ENCODE measurements at regions not wholly inside any gene's neighbourhood (a gene's known extent, or its start where the extent isn't known, plus 50 kb on each side); places are given as distances from the start of the nearest gene placed in this dataset.
A peak's percentile ranks its signal among the peaks of the same experiment; 100 is the strongest.

DNA sequence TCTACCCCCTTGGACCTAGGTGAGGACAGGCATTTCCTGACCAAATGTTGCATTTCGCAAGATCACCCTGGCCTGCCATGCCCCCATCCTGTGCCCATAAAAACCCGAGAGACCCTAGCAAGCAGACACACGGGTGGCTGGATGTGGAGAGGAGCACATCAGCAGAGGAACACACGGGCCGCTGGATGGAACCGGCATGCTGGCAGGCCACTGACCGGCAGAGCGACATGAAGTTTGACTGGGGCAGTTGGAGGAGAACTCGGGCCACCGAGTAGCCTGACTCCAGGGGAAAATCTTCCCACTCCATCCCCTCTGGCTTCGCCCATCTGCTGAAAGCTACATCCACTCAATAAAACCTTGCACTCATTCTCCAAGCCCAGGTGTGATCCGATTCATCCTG is 329.3 kb downstream of the FGF9 start:
- Histone ChIP-seq H3K27me3 (ENCODE audit: insufficient read depth, low read length) (no peaks in the 10 kb centered on the region), H3K4me3 (ENCODE audit: low read length in 2 of 2) (no peak overlapping the region), H3K4me1 (ENCODE audit: insufficient read depth, low read length) (no peaks in the 10 kb centered on the region), H3K27ac (ENCODE audit: low read depth, low read length) (no peak overlapping the region), H3K36me3 (ENCODE audit: insufficient read depth, low read length) (no peaks in the 10 kb centered on the region), H3K9me3 (ENCODE audit: control insufficient read depth in 1 of 2, low read length in 2 of 2) (no peaks in the 10 kb centered on the region)
- ChIA-PET POLR2A (ENCODE audit: partially characterized antibody) (no interaction called here), CTCF (ENCODE audit: partially characterized antibody) (no interaction called here)
- intact Hi-C loops (cut with micrococcal nuclease): no loop called here
- Mint-ChIP-seq H3K9me3 (peaks cover 0 to 2% (median 0%) of the 10 kb centered on the region in 8 donors), H3K27me3 (peaks cover 3 to 7% of the 10 kb centered on the region in 2 donors), H3K4me3 (no peak overlapping the region), H3K27ac (no peak overlapping the region), H3K36me3 (no peaks in the 10 kb centered on the region), H3K4me1 (peaks cover 0 to 1% (median 0%) of the 10 kb centered on the region in 4 donors)
- no peak for DNase-seq

DNA sequence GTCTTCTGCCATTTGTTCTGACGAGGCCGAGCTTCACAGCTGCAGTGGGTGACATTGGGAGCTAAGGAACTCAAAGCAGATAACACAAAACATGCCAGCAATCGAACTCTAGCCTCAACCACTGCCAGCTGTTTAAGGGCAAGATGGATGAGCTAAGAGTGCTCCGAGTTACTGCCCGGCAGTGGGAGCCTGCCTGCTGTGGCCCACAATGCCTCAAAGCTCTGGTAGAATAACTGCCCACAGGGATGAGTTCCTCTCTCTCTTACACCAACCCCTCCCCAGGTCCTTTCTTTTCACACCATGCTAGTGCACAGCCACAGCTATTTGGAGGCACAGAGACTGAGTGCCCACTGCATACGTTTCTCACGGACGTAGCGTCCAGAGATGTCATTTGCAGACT is 330.5 kb downstream of the FGF9 start:
- Histone ChIP-seq H3K27ac (ENCODE audit: low read depth, low read length) (no peak overlapping the region), H3K27me3 (ENCODE audit: insufficient read depth, low read length) (no peaks in the 10 kb centered on the region), H3K9me3 (ENCODE audit: control insufficient read depth in 1 of 2, low read length in 2 of 2) (no peaks in the 10 kb centered on the region), H3K36me3 (ENCODE audit: insufficient read depth, low read length) (no peaks in the 10 kb centered on the region), H3K4me3 (ENCODE audit: low read length in 2 of 2) (no peak overlapping the region), H3K4me1 (ENCODE audit: insufficient read depth, low read length) (no peaks in the 10 kb centered on the region)
- Mint-ChIP-seq H3K36me3 (no peaks in the 10 kb centered on the region), H3K4me3 (no peak overlapping the region), H3K27ac (no peak overlapping the region), H3K27me3 (peaks cover 3 to 7% of the 10 kb centered on the region in 2 donors), H3K4me1 (peaks cover 0 to 1% (median 0%) of the 10 kb centered on the region in 4 donors), H3K9me3 (peaks cover 0 to 2% (median 0%) of the 10 kb centered on the region in 8 donors)
- intact Hi-C loops (cut with micrococcal nuclease): no loop called here
- no peak for DNase-seq
- ChIA-PET CTCF (ENCODE audit: partially characterized antibody) (no interaction called here), POLR2A (ENCODE audit: partially characterized antibody) (no interaction called here)

DNA sequence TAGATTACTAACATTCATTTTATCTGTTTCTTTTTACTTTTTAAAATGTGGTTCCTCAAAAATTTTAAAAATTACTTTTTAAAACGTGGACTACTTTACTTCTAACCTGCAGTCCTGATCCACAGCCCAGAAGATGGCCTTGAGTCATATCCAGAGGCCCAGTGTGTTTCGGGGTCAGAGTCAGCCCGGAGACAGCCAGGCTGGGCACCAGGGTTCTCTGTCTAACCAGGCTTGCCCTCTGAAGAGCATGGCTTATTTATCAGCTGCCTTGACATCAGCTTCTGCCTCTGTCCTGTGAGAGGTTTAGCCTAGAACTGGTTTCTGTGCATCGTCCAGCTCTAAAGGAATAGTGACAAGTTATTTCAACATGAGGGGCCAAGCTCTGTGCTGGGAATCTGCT is 332.0 kb downstream of the FGF9 start:
- Histone ChIP-seq H3K4me1 (ENCODE audit: insufficient read depth, low read length) (no peaks in the 10 kb centered on the region), H3K36me3 (ENCODE audit: insufficient read depth, low read length) (no peaks in the 10 kb centered on the region), H3K27ac (ENCODE audit: low read depth, low read length) (no peak overlapping the region), H3K9me3 (ENCODE audit: control insufficient read depth in 1 of 2, low read length in 2 of 2) (no peaks in the 10 kb centered on the region), H3K27me3 (ENCODE audit: insufficient read depth, low read length) (no peaks in the 10 kb centered on the region), H3K4me3 (ENCODE audit: low read length in 2 of 2) (no peak overlapping the region)
- no peaks in the 10 kb centered on the region for H3K9me3 Mint-ChIP-seq
- DNase-seq: no peak
- H3K4me1 Mint-ChIP-seq: peaks cover 0 to 1% (median 0%) of the 10 kb centered on the region in 4 donors
- ChIA-PET CTCF (ENCODE audit: partially characterized antibody) (no interaction called here), POLR2A (ENCODE audit: partially characterized antibody) (no interaction called here)
- no peak overlapping the region for H3K4me3 Mint-ChIP-seq
- intact Hi-C loops (cut with micrococcal nuclease): no loop called here
- no peak overlapping the region for H3K27ac Mint-ChIP-seq
- no peaks in the 10 kb centered on the region for H3K36me3 Mint-ChIP-seq
- H3K27me3 Mint-ChIP-seq: peaks cover 0 to 7% of the 10 kb centered on the region in 2 donors

DNA sequence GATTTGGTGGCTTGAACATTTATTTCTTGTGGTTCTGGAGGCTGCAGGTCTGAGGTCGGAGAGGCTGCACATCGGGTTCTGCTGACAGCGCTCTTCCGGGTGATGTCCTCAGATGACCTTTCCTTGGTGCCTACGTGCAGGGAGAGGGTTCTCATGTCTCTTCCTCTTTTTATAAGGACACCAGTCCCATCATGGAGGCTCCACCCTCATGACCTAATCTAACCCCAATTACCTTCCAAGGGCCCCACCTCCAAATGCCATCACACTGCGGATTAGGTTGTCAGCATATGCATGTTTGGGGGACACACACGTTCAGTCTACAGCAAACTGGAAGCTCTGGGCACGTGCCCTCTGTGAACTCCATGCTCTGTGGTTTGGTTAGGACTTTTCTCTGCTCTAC is 338.6 kb downstream of the FGF9 start:
- Histone ChIP-seq H3K4me1 (ENCODE audit: insufficient read depth, low read length) (no peaks in the 10 kb centered on the region), H3K36me3 (ENCODE audit: insufficient read depth, low read length) (no peaks in the 10 kb centered on the region), H3K27me3 (ENCODE audit: insufficient read depth, low read length) (no peaks in the 10 kb centered on the region), H3K27ac (ENCODE audit: low read depth, low read length) (no peak overlapping the region), H3K9me3 (ENCODE audit: control insufficient read depth in 1 of 2, low read length in 2 of 2) (no peaks in the 10 kb centered on the region), H3K4me3 (ENCODE audit: low read length in 2 of 2) (no peak overlapping the region)
- Mint-ChIP-seq H3K27ac (no peak overlapping the region), H3K27me3 (no peaks in the 10 kb centered on the region), H3K9me3 (peaks cover 0 to 2% (median 0%) of the 10 kb centered on the region in 8 donors), H3K4me3 (no peak overlapping the region), H3K36me3 (no peaks in the 10 kb centered on the region), H3K4me1 (peaks cover 0 to 2% (median 0%) of the 10 kb centered on the region in 4 donors)
- intact Hi-C loops (cut with micrococcal nuclease): no loop called here
- no peak for DNase-seq
- ChIA-PET CTCF (ENCODE audit: partially characterized antibody) (no interaction called here), POLR2A (ENCODE audit: partially characterized antibody) (no interaction called here)

DNA sequence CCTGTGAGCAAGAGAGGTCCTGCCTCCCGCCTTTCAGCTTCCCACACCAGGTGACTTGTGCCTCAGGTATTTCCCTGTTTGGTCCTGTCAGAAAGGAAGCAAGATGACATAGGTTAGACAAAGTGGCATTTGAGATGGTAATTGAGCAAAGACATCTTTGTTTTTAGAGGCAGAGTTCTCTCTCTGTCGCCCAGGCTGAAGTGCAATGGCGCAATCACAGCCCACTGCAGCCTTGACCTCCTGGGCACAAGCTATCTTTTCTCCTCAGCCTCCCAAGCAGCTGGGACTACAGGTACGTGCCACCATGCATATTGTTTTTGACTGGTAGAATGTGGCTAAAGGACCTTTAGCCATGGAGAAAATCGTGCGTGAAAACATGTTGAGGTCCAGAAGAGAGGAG is 339.1 kb downstream of the FGF9 start:
- POLR2A ChIA-PET (ENCODE audit: partially characterized antibody): no interaction called here

DNA sequence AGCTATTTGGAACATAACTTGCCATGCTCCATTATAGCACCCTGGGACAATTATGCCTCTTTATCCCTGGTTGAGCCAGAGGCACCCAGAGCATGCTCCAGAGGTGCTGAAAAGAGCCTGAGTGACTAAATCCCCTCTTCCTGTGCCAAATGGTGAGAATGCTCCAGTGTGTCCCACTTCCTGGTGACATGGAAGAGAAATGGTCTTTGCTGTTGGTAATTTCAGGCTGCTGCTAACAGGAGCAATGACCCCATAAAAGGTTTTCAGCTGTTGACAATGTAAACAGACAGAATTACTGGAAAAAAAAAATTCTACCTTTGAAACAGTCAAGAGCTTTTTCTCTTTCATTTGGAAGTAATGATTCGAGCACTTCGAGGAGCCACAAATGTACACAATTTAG is 341.8 kb downstream of the FGF9 start:
- H3K27ac Mint-ChIP-seq: no peak overlapping the region
- H3K27me3 ChIP-seq (ENCODE audit: insufficient read depth, low read length): no peaks in the 10 kb centered on the region
- peaks cover 5 to 8% (median 6%) of the 10 kb centered on the region in 4 donors for H3K4me1 Mint-ChIP-seq
- ChIA-PET CTCF (ENCODE audit: partially characterized antibody) (no interaction called here), POLR2A (ENCODE audit: partially characterized antibody) (no interaction called here)
- H3K9me3 Mint-ChIP-seq: peaks cover 0 to 2% (median 0%) of the 10 kb centered on the region in 8 donors
- H3K4me3 Mint-ChIP-seq: no peak overlapping the region
- H3K4me3 ChIP-seq (ENCODE audit: low read length in 2 of 2): no peak overlapping the region
- no peaks in the 10 kb centered on the region for H3K27me3 Mint-ChIP-seq
- H3K36me3 ChIP-seq (ENCODE audit: insufficient read depth, low read length): no peaks in the 10 kb centered on the region
- DNase-seq: no peak
- H3K4me1 ChIP-seq (ENCODE audit: insufficient read depth, low read length): no peaks in the 10 kb centered on the region
- H3K27ac ChIP-seq (ENCODE audit: low read depth, low read length): no peak overlapping the region
- intact Hi-C loops (cut with micrococcal nuclease): no loop called here
- no peaks in the 10 kb centered on the region for H3K36me3 Mint-ChIP-seq
- H3K9me3 ChIP-seq (ENCODE audit: control insufficient read depth in 1 of 2, low read length in 2 of 2): no peaks in the 10 kb centered on the region

More for the DNA sequence above, 339.1 kb downstream of the FGF9 start:
- Histone ChIP-seq H3K9me3 (ENCODE audit: control insufficient read depth in 1 of 2, low read length in 2 of 2) (no peaks in the 10 kb centered on the region), H3K4me3 (ENCODE audit: low read length in 2 of 2) (no peak overlapping the region), H3K36me3 (ENCODE audit: insufficient read depth, low read length) (no peaks in the 10 kb centered on the region), H3K27ac (ENCODE audit: low read depth, low read length) (no peak overlapping the region), H3K4me1 (ENCODE audit: insufficient read depth, low read length) (no peaks in the 10 kb centered on the region), H3K27me3 (ENCODE audit: insufficient read depth, low read length) (no peaks in the 10 kb centered on the region)
- peaks cover 0 to 2% (median 0%) of the 10 kb centered on the region in 4 donors for H3K4me1 Mint-ChIP-seq
- H3K36me3 Mint-ChIP-seq: no peaks in the 10 kb centered on the region
- no peak overlapping the region for H3K4me3 Mint-ChIP-seq
- H3K27me3 Mint-ChIP-seq: no peaks in the 10 kb centered on the region
- DNase-seq: no peak
- CTCF ChIA-PET (ENCODE audit: partially characterized antibody): no interaction called here
- H3K27ac Mint-ChIP-seq: no peak overlapping the region
- H3K9me3 Mint-ChIP-seq: peaks cover 0 to 2% (median 0%) of the 10 kb centered on the region in 8 donors
- intact Hi-C loops (cut with micrococcal nuclease): no loop called here

DNA sequence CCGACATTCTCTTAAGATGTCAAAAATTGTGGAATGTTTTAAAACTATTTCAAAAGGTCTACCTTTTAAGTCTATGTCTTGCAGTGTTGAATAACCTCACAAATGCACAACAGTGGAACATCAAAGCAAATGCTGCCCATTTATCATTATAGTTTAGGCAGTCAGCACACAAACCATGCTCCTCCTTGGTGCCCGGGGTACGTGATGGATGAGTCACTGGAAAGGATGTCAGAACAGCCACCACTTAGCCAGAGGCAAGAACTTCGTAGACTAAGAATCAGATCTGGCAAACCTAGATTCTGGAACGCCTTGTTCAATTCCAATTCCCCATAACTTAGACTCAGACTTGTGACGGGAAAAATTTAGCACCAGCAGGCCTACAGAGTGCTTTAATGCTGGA is 343.6 kb downstream of the FGF9 start:
- Histone ChIP-seq H3K27ac (ENCODE audit: low read depth, low read length) (no peak overlapping the region), H3K36me3 (ENCODE audit: insufficient read depth, low read length) (no peaks in the 10 kb centered on the region), H3K4me1 (ENCODE audit: insufficient read depth, low read length) (no peaks in the 10 kb centered on the region), H3K9me3 (ENCODE audit: control insufficient read depth in 1 of 2, low read length in 2 of 2) (no peaks in the 10 kb centered on the region), H3K4me3 (ENCODE audit: low read length in 2 of 2) (no peak overlapping the region), H3K27me3 (ENCODE audit: insufficient read depth, low read length) (no peaks in the 10 kb centered on the region)
- intact Hi-C loops (cut with micrococcal nuclease): no loop called here
- Mint-ChIP-seq H3K4me1 (peaks cover 6 to 14% (median 10%) of the 10 kb centered on the region in 4 donors), H3K27me3 (no peaks in the 10 kb centered on the region), H3K9me3 (no peaks in the 10 kb centered on the region), H3K4me3 (no peak overlapping the region), H3K36me3 (no peaks in the 10 kb centered on the region), H3K27ac (no peak overlapping the region)
- no peak for DNase-seq
- ChIA-PET CTCF (ENCODE audit: partially characterized antibody) (no interaction called here), POLR2A (ENCODE audit: partially characterized antibody) (no interaction called here)

DNA sequence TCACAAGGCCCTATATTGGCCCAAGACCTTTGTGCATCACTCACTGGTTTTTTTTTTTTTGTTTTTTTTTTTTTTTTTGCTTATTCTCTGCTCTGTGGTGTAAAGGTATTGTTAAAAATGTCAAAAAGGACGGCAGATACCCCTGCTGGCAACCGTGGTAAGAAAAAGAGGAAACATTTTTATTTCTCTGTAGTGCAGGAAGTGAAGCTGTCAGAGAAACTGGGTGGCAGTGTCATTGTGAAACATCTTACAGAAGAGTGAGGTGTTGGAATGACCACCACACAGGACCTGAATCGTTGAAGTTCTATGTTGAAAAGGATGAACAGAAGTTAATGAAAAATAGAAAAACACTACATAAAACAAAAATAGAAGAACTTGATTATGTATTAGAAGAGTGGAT is 346.4 kb downstream of the FGF9 start:
- H3K27ac ChIP-seq (ENCODE audit: low read depth, low read length): no peak overlapping the region
- CTCF ChIA-PET (ENCODE audit: partially characterized antibody): no interaction called here
- DNase-seq: no peak
- H3K27me3 Mint-ChIP-seq: no peaks in the 10 kb centered on the region
- peak overlapping the region in 1 of 7 donors; percentile 1 for H3K27ac Mint-ChIP-seq
- H3K4me1 Mint-ChIP-seq: peaks cover 6 to 14% (median 10%) of the 10 kb centered on the region in 4 donors
- intact Hi-C loops (cut with micrococcal nuclease): no loop called here
- POLR2A ChIA-PET (ENCODE audit: partially characterized antibody): interaction anchor here (1.2 kb wide), 1 partner anchor 44 kb away, joined by 4 read pairs; no protein-coding TSS in a partner anchor
- H3K4me3 Mint-ChIP-seq: peak overlapping the region in 1 of 8 donors; percentile 2
- no peaks in the 10 kb centered on the region for H3K36me3 ChIP-seq (ENCODE audit: insufficient read depth, low read length)
- no peak overlapping the region for H3K4me3 ChIP-seq (ENCODE audit: low read length in 2 of 2)
- no peaks in the 10 kb centered on the region for H3K9me3 Mint-ChIP-seq
- H3K27me3 ChIP-seq (ENCODE audit: insufficient read depth, low read length): no peaks in the 10 kb centered on the region
- H3K4me1 ChIP-seq (ENCODE audit: insufficient read depth, low read length): no peaks in the 10 kb centered on the region
- no peaks in the 10 kb centered on the region for H3K36me3 Mint-ChIP-seq
- H3K9me3 ChIP-seq (ENCODE audit: control insufficient read depth in 1 of 2, low read length in 2 of 2): no peaks in the 10 kb centered on the region

Measured in CD4-positive, alpha-beta memory T cell (primary cell).